Osteoblast (primary cell): ENCODE measurements at regions not wholly inside any gene's neighbourhood (a gene's known extent, or its start where the extent isn't known, plus 50 kb on each side); places are given as distances from the start of the nearest gene placed in this dataset.

Source experiments
- DNase-seq: peaks from one replicate; pipeline ENCODE4 v3.0.0; 2011; ENCODE audit warnings: low spot score, mixed read lengths; ENCODE audit not compliant: insufficient read length; ENCODE audit errors: missing footprints
- H2AFZ ChIP-seq: 2 replicates; pipeline ENCODE4 v1.6.0; 2011; ENCODE audit warnings: mild to moderate bottlenecking, low read length
- H3K27ac ChIP-seq: 2 replicates; pipeline ENCODE4 v1.5.1; 2011; ENCODE audit warnings: mild to moderate bottlenecking, low read depth, low read length, moderate library complexity
- H3K27me3 ChIP-seq: 2 replicates; pipeline ENCODE4 v1.6.0; 2012; ENCODE audit warnings: mild to moderate bottlenecking, control low read depth, inconsistent platforms, low read length, moderate library complexity; ENCODE audit not compliant: insufficient read depth
- H3K36me3 ChIP-seq: 2 replicates; pipeline ENCODE4 v1.5.1; 2011; ENCODE audit warnings: mild to moderate bottlenecking, low read length, control low read depth, moderate library complexity; ENCODE audit not compliant: insufficient read depth
- H3K4me1 ChIP-seq: 2 replicates; pipeline ENCODE4 v1.5.1; 2011; ENCODE audit warnings: mild to moderate bottlenecking, low read length, control low read depth, moderate library complexity; ENCODE audit not compliant: insufficient read depth
- H3K4me2 ChIP-seq: 2 replicates; pipeline ENCODE4 v1.6.0; 2011; ENCODE audit warnings: mild to moderate bottlenecking, low read length; ENCODE audit not compliant: insufficient read depth
- H3K4me3 ChIP-seq: fragments of 200-600 bp; sonication (generic); 3 replicates; pipeline ENCODE4 v1.5.1; 2012; ENCODE audit warnings: mild to moderate bottlenecking, low read length, inconsistent platforms; ENCODE audit not compliant: insufficient read depth
- H3K79me2 ChIP-seq: 2 replicates; pipeline ENCODE4 v1.6.0; 2012; ENCODE audit warnings: mild to moderate bottlenecking, low read length, control low read depth, inconsistent platforms; ENCODE audit not compliant: insufficient read depth
- H3K9me3 ChIP-seq: 2 replicates; pipeline ENCODE4 v1.5.1; 2011; ENCODE audit warnings: low read depth, low read length, control low read depth
- H4K20me1 ChIP-seq: 2 replicates; pipeline ENCODE4 v1.6.0; 2012; ENCODE audit warnings: mild to moderate bottlenecking, low read length, control low read depth; ENCODE audit not compliant: insufficient read depth
- TF ChIP-seq, protein P1 (sequence below): IDR thresholded peaks from 2 replicates; pipeline ENCODE4 v1.5.1; 2011; ENCODE audit warnings: mild to moderate bottlenecking, low read depth, low read length, moderate library complexity; ENCODE audit errors: extremely low read depth

DNA sequence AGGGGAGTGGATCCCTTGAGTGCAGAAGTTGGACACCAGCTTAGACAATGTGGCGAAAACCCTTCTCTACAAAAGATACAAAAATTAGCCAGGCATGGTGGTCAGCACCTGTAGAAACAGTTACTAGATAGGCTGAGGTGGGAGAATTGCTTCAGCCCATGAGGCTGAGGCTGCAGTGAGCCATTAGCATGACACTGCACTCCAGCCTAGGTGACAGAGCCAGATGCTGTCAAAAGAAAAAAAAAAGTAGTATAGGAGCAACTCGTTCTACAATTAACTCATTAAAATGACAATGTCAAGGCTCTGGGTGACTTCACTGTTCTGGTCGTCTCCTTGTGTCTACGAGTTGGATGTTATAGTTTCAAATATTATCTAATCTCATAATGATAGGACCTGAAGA, 370.6 kb upstream of the NCAM2 start:
- H3K9me3 ChIP-seq = no peaks in the 10 kb centered on the region
- no peaks in the 10 kb centered on the region for H3K79me2 ChIP-seq
- no peaks in the 10 kb centered on the region for H3K27me3 ChIP-seq
- H3K4me1 ChIP-seq = no peaks in the 10 kb centered on the region
- no peaks in the 10 kb centered on the region for H3K36me3 ChIP-seq
- H3K27ac ChIP-seq = no peak overlapping the region
- H3K4me3 ChIP-seq = no peak overlapping the region
- TF ChIP-seq, protein P1, sequence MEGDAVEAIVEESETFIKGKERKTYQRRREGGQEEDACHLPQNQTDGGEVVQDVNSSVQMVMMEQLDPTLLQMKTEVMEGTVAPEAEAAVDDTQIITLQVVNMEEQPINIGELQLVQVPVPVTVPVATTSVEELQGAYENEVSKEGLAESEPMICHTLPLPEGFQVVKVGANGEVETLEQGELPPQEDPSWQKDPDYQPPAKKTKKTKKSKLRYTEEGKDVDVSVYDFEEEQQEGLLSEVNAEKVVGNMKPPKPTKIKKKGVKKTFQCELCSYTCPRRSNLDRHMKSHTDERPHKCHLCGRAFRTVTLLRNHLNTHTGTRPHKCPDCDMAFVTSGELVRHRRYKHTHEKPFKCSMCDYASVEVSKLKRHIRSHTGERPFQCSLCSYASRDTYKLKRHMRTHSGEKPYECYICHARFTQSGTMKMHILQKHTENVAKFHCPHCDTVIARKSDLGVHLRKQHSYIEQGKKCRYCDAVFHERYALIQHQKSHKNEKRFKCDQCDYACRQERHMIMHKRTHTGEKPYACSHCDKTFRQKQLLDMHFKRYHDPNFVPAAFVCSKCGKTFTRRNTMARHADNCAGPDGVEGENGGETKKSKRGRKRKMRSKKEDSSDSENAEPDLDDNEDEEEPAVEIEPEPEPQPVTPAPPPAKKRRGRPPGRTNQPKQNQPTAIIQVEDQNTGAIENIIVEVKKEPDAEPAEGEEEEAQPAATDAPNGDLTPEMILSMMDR = no peak
- DNase-seq = no peak
- H4K20me1 ChIP-seq = no peaks in the 10 kb centered on the region
- H3K4me2 ChIP-seq = no peak overlapping the region
- H2AFZ ChIP-seq = no peak overlapping the region

DNA sequence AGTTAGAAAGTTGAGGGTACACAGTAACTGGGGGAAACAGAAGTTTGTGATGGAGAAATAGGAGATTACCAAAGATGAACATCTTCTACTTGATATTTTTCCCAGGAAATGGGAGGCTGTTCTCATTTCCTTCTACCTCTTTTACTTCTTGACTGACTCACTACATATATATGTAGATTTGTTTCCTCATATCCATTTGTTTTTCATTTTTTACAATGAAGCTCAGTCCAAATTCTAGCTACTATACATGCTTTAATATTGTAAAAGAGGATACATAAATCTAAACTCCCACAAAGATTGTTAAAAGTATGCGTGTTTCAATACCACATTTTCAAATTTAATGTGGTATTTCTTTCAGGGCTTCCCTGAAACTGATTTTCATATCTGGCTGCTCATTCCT, 366.6 kb upstream of the NCAM2 start:
- no peaks in the 10 kb centered on the region for H3K79me2 ChIP-seq
- H3K4me1 ChIP-seq = no peaks in the 10 kb centered on the region
- no peak overlapping the region for H2AFZ ChIP-seq
- H3K9me3 ChIP-seq = peaks cover 2% of the 10 kb centered on the region
- H3K27ac ChIP-seq = no peak overlapping the region
- H3K27me3 ChIP-seq = no peaks in the 10 kb centered on the region
- H3K4me3 ChIP-seq = no peak overlapping the region
- H3K4me2 ChIP-seq = no peak overlapping the region
- no peak for DNase-seq
- TF ChIP-seq, protein P1 = no peak
- no peaks in the 10 kb centered on the region for H4K20me1 ChIP-seq
- no peaks in the 10 kb centered on the region for H3K36me3 ChIP-seq

DNA sequence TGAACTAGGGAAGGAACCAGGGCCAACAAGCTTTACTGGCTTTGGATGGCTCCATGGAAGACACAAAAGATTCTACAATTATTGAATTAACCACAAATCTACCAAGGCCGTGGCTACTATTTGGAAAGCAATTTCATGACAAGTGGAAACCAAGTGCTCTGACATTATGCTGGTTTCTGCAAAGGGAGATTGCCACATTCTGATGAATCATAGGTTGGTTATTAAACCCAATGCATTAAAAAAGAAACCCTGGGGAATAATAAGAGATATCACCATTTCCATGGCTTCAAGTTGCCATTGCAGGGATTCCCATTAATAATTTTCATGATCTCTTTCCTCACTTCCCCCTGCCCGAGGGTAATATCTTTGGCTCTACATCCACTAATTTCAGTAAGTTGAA, 359.2 kb upstream of the NCAM2 start:
- TF ChIP-seq, protein P1 = no peak
- no peak overlapping the region for H3K27ac ChIP-seq
- H3K9me3 ChIP-seq = peaks cover 3% of the 10 kb centered on the region
- H3K4me2 ChIP-seq = no peak overlapping the region
- H3K27me3 ChIP-seq = no peaks in the 10 kb centered on the region
- no peaks in the 10 kb centered on the region for H4K20me1 ChIP-seq
- no peaks in the 10 kb centered on the region for H3K4me1 ChIP-seq
- DNase-seq = no peak
- no peaks in the 10 kb centered on the region for H3K79me2 ChIP-seq
- no peak overlapping the region for H3K4me3 ChIP-seq
- H3K36me3 ChIP-seq = no peaks in the 10 kb centered on the region
- no peak overlapping the region for H2AFZ ChIP-seq

DNA sequence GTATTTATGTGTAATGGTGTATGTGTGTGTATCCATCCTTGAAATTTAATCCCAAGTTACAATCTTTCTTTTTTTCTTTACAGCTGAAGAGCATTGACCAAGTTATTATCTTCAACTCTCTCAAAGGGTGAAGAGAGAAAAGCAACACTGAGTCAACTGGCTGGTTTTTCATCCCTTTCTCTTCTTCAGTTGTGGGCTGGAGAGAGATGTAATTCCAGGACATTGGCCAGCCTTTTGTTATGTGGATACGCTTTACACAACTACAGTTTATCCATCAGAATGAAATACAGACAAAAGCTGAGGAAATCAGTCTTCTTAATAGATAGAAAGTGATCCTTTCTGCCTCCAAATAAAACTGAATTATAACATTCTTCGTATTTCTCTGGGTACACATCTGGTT, 357.0 kb upstream of the NCAM2 start:
- no peaks in the 10 kb centered on the region for H3K36me3 ChIP-seq
- H3K9me3 ChIP-seq = peaks cover 3% of the 10 kb centered on the region
- H4K20me1 ChIP-seq = no peaks in the 10 kb centered on the region
- H3K4me2 ChIP-seq = no peak overlapping the region
- H3K4me3 ChIP-seq = no peak overlapping the region
- TF ChIP-seq, protein P1 = no peak
- no peak for DNase-seq
- no peaks in the 10 kb centered on the region for H3K4me1 ChIP-seq
- no peak overlapping the region for H2AFZ ChIP-seq
- no peak overlapping the region for H3K27ac ChIP-seq
- no peaks in the 10 kb centered on the region for H3K27me3 ChIP-seq
- no peaks in the 10 kb centered on the region for H3K79me2 ChIP-seq
